ENCODE measurements at regions not wholly inside any gene's neighbourhood (a gene's known extent, or its start where the extent isn't known, plus 50 kb on each side); places are given as distances from the start of the nearest gene placed in this dataset.
"Not testable (repeated sequence)": the region's sequence is repeated elsewhere in the genome, so short reads cannot be mapped to it uniquely, and the experiment has no call there.

DNA sequence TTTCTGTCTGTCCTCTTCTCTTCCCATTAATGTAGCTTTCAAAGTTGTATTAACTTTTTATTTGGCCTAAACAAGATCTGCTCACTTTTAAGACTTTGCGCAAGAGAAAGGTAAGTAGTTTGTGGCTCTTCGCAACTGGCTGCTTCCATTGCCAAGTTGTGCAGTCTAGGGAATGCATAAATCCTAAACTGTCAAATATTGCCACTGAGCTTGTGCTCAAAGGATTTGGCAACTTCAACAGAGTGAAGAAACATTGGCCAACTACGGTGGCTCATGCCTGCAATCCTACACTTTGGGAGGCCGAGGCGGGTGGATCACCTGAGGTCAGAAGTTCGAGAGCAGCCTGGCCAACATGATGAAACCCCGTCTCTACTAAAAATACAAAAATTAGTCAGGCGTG lies 826.4 kb downstream of the EPHA4 start:
- TF ChIP-seq, protein P1, sequence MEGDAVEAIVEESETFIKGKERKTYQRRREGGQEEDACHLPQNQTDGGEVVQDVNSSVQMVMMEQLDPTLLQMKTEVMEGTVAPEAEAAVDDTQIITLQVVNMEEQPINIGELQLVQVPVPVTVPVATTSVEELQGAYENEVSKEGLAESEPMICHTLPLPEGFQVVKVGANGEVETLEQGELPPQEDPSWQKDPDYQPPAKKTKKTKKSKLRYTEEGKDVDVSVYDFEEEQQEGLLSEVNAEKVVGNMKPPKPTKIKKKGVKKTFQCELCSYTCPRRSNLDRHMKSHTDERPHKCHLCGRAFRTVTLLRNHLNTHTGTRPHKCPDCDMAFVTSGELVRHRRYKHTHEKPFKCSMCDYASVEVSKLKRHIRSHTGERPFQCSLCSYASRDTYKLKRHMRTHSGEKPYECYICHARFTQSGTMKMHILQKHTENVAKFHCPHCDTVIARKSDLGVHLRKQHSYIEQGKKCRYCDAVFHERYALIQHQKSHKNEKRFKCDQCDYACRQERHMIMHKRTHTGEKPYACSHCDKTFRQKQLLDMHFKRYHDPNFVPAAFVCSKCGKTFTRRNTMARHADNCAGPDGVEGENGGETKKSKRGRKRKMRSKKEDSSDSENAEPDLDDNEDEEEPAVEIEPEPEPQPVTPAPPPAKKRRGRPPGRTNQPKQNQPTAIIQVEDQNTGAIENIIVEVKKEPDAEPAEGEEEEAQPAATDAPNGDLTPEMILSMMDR (IDR thresholded peaks at IDR 0.05): no peak
- DNase-seq (ENCODE audit: low spot score): no peak
- ATAC-seq (ENCODE audit: low FRiP score): no peak

DNA sequence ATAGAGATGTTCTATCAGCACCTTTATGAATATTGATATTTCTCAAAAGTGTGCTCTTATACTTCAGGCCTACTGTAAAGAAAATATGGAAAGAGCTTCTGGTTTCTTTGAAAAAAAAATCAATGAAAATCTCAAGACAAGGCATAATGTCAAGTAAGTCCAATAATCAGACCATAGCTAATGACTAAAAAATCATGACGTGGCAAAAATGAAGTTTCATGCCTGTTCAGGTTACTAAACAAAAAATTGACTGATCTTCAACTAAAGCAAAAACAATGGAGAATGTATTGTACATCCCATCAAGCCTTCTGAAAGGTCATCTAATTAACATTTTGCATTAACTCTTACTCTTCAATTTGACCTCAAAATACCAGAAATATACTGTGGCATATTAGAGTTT lies 824.4 kb downstream of the EPHA4 start:
- DNase-seq (ENCODE audit: low spot score) (no peak), ATAC-seq (ENCODE audit: low FRiP score) (no peak)
- TF ChIP-seq, protein P1 (IDR thresholded peaks at IDR 0.05): no peak

DNA sequence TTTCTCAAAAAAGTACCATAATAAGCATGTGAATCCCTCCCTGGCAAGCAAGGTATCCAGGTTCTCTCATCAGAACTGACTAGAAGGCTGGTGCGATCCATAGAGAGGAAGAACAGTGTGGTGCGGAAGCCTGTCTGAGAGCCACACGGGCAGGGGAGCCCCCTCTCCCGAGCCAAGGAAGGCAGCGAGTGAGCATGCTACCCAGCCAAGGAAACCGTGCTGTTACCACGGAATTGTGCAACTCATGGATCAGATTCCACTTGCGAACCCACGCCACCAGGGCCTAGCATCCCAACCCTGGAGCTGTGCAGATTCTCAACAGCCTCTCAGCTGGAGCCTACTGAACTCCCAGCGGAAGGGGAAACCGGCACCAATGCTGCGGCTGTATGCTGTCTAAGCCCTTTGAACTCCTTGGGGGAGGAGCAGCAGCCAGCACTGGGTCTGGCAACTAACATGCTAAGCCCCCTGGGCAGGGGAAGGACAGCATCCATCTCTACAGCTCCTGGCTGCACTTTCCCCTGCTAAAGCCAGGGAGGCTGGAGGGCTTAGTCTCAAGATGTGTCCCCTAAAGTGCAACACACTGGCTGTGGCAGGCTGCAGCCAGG lies 823.1 kb downstream of the EPHA4 start:
- no peak for ATAC-seq (ENCODE audit: low FRiP score)
- TF ChIP-seq, protein P1 (IDR thresholded peaks at IDR 0.05): no peak
- DNase-seq (ENCODE audit: low spot score): no peak

DNA sequence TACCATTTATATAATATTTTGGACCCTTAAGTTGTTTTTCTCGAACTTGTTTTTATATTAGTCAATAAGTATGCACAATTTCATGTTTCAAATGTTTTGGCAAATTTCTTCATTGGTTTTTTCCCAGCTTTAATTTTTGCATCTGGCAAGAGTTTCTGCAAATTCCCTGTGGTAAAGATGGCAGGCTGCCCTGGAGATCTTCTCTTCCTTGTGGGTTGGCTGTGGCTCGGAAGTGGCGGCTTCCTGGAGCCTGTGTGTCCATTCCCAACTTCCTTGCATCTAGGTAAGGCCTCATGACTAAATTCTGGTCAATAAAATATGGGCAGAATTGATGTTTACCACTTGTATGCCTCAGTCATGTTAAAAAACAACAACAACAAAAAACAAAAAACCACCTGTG lies 818.6 kb downstream of the EPHA4 start:
- DNase-seq (ENCODE audit: low spot score) (no peak), ATAC-seq (ENCODE audit: low FRiP score) (no peak)
- TF ChIP-seq, protein P1 (IDR thresholded peaks at IDR 0.05): no peak

DNA sequence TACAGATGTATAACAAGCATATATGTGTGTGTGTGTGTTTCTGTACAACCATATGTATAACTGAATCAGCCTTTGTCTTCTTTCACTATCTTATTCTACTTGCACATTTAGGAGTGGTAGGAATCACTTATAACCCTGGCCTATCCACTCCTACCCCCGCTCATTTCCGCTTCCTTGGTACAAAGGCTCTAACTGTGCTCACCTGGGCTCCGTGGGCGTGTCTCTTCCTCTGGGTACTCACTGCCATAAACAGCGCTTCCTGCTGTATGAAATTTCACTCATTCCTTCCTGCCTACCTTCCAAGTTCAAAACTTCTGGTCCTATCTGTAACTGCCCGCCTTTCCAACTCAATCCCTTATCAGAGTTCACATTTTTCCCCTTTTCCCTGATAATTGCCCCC lies 815.5 kb downstream of the EPHA4 start:
- TF ChIP-seq, protein P1 (IDR thresholded peaks at IDR 0.05): no peak
- ATAC-seq (ENCODE audit: low FRiP score) (no peak), DNase-seq (ENCODE audit: low spot score) (no peak)

DNA sequence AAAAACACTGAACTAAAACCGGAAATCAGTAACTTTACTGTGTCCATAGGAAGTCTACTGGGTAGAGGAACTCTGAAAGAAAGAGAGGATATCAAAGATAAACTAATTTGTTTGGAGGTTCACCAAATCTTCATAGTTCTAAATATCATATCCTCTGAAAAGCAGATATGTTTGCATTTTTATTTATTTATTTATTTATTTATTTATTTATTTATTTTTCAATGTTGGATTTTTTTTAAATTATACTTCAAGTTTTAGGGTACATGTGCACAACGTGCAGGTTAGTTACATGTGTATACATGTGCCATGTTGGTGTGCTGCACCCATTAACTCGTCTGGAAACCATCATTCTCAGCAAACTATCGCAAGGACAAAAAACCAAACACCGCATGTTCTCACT lies 813.7 kb downstream of the EPHA4 start:
- DNase-seq (ENCODE audit: low spot score); ATAC-seq (ENCODE audit: low FRiP score): not testable (repeated sequence)

DNA sequence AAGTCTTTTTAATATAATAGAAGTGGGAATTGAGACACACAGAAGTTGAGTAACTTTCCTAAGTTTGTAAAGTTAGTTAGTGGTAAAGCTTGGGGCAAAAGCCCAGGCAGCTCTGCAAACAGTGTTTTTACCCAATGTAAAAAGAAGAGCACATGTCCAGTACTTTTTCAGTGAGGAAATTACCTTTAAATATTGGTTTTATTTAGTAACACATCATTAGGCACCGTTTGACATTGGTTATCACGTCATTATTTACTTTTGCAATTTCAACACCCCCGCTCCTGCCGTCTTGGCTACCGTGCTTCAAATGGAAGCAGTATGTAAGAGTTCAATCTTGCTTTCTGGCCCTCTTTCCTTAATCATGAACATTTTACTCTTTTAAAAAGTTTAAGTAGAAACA lies 807.9 kb downstream of the EPHA4 start:
- TF ChIP-seq, protein P1 (IDR thresholded peaks at IDR 0.05): no peak
- DNase-seq (ENCODE audit: low spot score): no peak
- ATAC-seq (ENCODE audit: low FRiP score): no peak

All from omental fat pad (tissue), 3 donors.